ENCODE measurements at regions not wholly inside any gene's neighbourhood (a gene's known extent, or its start where the extent isn't known, plus 50 kb on each side); places are given as distances from the start of the nearest gene placed in this dataset.

DNA sequence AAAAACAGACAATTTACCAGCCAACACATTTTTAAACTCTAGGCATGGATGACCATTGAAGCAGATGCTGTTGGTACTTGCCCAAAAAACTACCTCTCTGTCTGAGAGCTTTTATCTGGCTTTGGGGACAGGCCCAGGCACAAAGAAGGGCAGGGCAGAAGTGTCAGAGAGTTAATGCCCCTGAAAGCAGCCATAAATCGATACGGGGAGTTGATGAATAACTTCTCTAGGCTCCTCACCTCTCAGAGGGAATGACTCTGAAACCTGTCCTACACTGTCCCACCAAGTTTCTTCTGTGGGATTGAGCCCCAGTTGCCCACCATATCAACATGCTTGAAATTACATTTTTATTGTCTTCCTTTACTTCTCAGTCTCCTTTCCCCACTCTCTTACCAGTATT lies 113.0 kb upstream of the DAAM1 start:
- ATAC-seq (ENCODE audit: low FRiP score), result no peak
- TF ChIP-seq, protein P1, sequence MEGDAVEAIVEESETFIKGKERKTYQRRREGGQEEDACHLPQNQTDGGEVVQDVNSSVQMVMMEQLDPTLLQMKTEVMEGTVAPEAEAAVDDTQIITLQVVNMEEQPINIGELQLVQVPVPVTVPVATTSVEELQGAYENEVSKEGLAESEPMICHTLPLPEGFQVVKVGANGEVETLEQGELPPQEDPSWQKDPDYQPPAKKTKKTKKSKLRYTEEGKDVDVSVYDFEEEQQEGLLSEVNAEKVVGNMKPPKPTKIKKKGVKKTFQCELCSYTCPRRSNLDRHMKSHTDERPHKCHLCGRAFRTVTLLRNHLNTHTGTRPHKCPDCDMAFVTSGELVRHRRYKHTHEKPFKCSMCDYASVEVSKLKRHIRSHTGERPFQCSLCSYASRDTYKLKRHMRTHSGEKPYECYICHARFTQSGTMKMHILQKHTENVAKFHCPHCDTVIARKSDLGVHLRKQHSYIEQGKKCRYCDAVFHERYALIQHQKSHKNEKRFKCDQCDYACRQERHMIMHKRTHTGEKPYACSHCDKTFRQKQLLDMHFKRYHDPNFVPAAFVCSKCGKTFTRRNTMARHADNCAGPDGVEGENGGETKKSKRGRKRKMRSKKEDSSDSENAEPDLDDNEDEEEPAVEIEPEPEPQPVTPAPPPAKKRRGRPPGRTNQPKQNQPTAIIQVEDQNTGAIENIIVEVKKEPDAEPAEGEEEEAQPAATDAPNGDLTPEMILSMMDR (IDR thresholded peaks at IDR 0.05), result no peak
- DNase-seq (ENCODE audit: low spot score), result no peak

DNA sequence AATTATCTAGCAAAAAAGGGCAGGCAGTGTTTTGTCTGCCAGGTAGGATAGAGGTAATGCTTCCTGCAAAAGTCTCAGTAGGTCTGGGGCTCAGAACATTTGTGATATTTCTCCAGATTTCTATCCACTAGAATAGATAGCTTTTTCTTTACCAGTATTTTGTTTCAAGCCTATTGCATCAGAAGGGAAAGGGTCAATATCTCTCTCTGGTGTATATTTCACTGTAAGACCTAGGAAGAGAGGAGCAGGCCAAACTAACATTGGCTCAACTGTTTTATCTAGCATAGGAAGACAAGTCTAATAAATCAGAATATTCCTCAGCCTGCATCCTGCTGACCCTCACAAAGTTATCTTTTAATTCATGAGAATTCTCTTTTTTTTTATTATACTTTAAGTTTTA lies 106.7 kb upstream of the DAAM1 start:
- ATAC-seq (ENCODE audit: low FRiP score) (no peak), DNase-seq (ENCODE audit: low spot score) (no peak)
- TF ChIP-seq, protein P1 (IDR thresholded peaks at IDR 0.05), result no peak

DNA sequence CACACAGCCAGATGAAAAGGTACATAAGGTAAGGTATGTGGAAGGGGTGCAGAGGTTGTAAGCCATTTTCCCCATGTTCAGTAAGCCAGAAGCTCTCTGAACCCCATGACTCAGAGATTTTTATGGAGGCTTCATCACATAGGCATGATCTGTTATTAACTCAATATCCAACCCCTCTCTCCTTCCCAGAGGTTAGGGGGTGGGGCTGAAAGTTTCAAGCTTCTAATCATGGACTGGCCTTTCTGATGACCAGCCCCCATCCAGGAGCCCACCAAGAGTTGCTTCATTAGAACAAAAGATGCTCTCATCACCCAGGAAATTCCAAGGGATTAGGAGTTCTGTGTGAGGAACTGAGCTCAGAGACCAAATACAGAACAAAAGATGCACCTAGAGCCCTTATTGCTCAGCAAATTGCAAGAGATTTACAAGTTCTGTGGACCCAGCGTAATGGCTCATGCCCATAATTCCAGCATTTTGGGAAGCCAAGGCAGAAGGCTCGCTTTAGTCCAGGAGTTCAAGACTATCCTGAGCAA lies 103.2 kb upstream of the DAAM1 start:
- ATAC-seq (ENCODE audit: low FRiP score) (no peak), DNase-seq (ENCODE audit: low spot score) (no peak)
- TF ChIP-seq, protein P1 (IDR thresholded peaks at IDR 0.05), result no peak

DNA sequence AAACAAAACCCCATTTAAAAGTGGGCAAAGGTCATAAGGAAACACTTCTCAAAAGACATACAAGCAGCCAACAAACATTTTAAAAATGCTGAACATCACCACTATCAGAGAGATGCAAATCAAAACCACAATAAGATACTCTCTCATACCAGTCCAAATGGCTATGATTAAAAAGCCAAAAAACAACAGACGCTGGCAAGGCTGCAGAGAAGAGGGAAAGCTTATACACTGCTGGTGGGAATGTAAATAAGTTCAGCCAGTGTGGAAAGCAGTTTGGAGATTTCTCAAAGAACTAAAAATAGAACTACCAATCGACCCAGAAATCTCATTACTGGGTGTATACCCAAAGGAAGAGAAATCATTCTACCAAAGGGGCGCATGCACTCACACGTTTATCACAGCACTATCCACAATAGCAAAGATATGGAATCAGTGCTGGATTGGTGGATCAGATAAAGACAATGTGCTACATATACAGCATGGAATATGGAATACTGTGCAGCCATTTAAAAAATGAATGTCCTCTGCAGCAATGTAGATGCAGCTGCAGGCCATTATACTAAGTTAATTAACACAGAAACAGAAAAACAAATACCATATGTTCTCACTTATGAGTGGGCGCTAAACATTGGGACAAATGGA lies 102.1 kb upstream of the DAAM1 start:
- DNase-seq (ENCODE audit: low spot score) (no peak), ATAC-seq (ENCODE audit: low FRiP score) (no peak)
- TF ChIP-seq, protein P1 (IDR thresholded peaks at IDR 0.05), result no peak

DNA sequence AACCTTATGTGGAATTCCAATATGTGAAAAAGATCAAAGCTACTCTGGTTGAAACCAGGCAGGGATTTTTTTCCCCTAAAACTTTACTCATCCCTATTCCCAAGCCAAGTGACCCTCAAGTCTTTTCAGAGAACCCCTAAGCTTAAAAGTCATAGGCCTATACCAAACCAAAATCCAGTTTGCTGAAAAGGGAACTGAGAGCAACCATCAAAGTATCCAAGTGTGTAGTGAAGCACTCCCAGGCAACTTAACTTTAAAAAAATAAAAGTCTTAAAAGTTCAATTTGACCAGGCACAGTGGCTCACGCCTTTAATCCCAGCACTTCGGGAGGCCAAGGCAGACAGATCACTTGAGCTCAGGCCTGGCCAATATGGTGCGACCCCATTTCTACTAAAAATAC lies 101.2 kb upstream of the DAAM1 start:
- ATAC-seq (ENCODE audit: low FRiP score) (no peak), DNase-seq (ENCODE audit: low spot score) (no peak)
- TF ChIP-seq, protein P1 (IDR thresholded peaks at IDR 0.05), result no peak

DNA sequence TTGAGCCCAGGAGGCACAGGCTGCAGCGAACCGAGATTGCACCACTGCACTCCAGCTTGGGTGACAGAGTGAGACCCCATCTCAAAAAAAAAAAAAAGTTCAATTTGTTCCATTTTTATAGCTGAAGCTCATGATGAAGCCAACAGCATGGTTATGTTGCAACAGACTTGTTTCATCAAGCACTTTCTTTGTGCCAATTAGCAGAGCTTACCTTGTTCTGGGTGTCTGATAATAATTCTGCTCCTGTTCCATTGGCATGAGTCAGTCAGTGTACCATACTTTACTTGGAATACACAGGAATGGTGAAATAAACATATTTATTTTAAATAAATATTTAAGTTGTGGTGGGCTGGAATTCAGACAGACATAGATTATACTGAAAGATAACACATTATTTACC lies 100.8 kb upstream of the DAAM1 start:
- TF ChIP-seq, protein P1 (IDR thresholded peaks at IDR 0.05), result no peak
- DNase-seq (ENCODE audit: low spot score) (no peak), ATAC-seq (ENCODE audit: low FRiP score) (no peak)

DNA sequence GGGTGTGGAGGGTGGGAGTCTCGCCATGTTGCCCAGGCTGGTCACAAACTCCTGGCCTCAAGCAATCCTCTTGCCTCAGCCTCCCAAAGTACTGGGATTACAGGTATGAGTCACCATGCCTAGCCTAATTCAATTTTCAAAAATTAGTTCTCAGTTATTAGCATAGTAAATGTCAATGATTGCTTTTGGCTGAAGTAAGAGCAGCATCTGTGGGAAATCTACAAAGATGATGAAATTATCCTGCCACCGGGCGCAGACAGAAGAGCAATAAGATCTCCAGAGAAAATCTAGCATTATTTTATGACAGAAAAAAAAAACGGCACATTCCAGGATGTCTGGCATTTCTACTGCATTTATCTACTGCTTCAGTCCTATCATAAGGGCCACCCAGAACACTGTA lies 97.9 kb upstream of the DAAM1 start:
- TF ChIP-seq, protein P1 (IDR thresholded peaks at IDR 0.05), result no peak

More for the DNA sequence above, 97.9 kb upstream of the DAAM1 start:
- ATAC-seq (ENCODE audit: low FRiP score) (no peak), DNase-seq (ENCODE audit: low spot score) (no peak)

All from omental fat pad (tissue), 3 donors.